Heart right ventricle (tissue), 16 donors: ENCODE measurements at regions not wholly inside any gene's neighbourhood (a gene's known extent, or its start where the extent isn't known, plus 50 kb on each side); places are given as distances from the start of the nearest gene placed in this dataset.

ENCODE experiments used
- ATAC-seq, 8 donors: fragments of 200-7000 bp; cut with Tn5 transposase; one replicate each; pipeline ENCODE4 v1.9.1; 2020; ENCODE audit warnings: mild to moderate bottlenecking in 8 of 8, moderate library complexity in 8 of 8, moderate number of reproducible peaks in 1 of 8
- DNase-seq, 2 donors: peaks; one replicate each; pipeline ENCODE4 v3.0.0-alpha.2; 2020
- H3K27ac ChIP-seq, 10 donors: fragments of 200-600 bp; sonication (generic) in 2 of 10; one replicate each; pipeline versions ENCODE4 v1.5.0 to v1.8.0; 2020 to 2022; ENCODE audit warnings: mild to moderate bottlenecking in 3 of 10
- H3K27me3 ChIP-seq, 7 donors: fragments of 200-600 bp; one replicate each; pipeline ENCODE4 v1.8.0; 2021 to 2022; ENCODE audit warnings: mild to moderate bottlenecking in 2 of 7
- H3K36me3 ChIP-seq, 9 donors: fragments of 200-600 bp; sonication (generic) in 1 of 9; one replicate each; pipeline versions ENCODE4 v1.5.0 to v1.8.0; 2020 to 2022; ENCODE audit warnings: mild to moderate bottlenecking in 2 of 9
- H3K4me1 ChIP-seq, 9 donors: fragments of 200-600 bp; sonication (generic) in 1 of 9; one replicate each; pipeline versions ENCODE4 v1.5.0 to v1.8.0; 2020 to 2022; ENCODE audit warnings: mild to moderate bottlenecking in 4 of 9
- H3K4me3 ChIP-seq, 10 donors: fragments of 200-600 bp; sonication (generic) in 2 of 10; one replicate each; pipeline versions ENCODE4 v1.5.0 to v1.8.0; 2020 to 2022; ENCODE audit warnings: mild to moderate bottlenecking in 7 of 10, moderate library complexity in 2 of 10
- H3K9me3 ChIP-seq, 11 donors: fragments of 200-600 bp in 10 of 11; sonication (generic) in 2 of 11; one replicate each; pipeline versions ENCODE4 v1.5.0 to v1.8.0; 2013 to 2022; ENCODE audit warnings: mild to moderate bottlenecking in 2 of 11, control low read depth in 1 of 11, moderate library complexity in 1 of 11
- WGBS, 2 donors: extraction: QIAGEN DNeasy Blood & Tissue Kit; methylation state at CpG; one replicate each; pipeline ENCODE4 v1.1.7; 2013; ENCODE audit warnings: inconsistent platforms in 1 of 2; 5-methylcytosine and 5-hydroxymethylcytosine counted together
- intact Hi-C, 10 donors: fragments of 100-400 bp; cut with DNase I; formaldehyde crosslinking; loops; one replicate each; pipeline versions ENCODE4 v1.11.1 to v1.14.2; 2022
- TF ChIP-seq, protein P1 (sequence below), 9 donors: fragments of 200-600 bp; sonication (generic) in 2 of 9; IDR thresholded peaks; one replicate each; pipeline versions ENCODE4 v1.5.0 to v1.8.0; 2021 to 2022; ENCODE audit warnings: antibody characterized with exemption in 9 of 9, mild to moderate bottlenecking in 5 of 9, moderate library complexity in 1 of 9
- donor health status: Arrhythmogenic right ventricular cardiomyopathy.
- donor health status: ischemic (EF 13 %, LVEDD 7.1; RV severe dilation, severe dysfunction).
- donor health status: healthy with polysubstance abuse.
- donor health status: DM: no; HTN: yes; CAD: no.
- donor health status: DM: no; HTN: no; CAD: no.
- donor health status: ischemic (EF 25% LVEDD 6.9; RV normal size, moderate dysfunction).
- donor health status: ischemic (EF 25% LVEDD 5.7; RV mildly dilated, moderate dysfunction).
- donor health status: healthy.
- donor health status: DM: yes; HTN: yes; CAD: no.
- donor health status: Ischemic cardiomyopathy.
- donor health status: ischemic (EF 35%, LVEDD 5.7; RV mildly dilated, moderate dysfunction).
- donor health status: nonischemic (EF 11% LVEDD 7.7; RV severe dilation, severe dysfunction).
- donor health status: DM: yes; HTN: yes; CAD: no.
- donor health status: PGD.
- donor health status: ischemic (EF 29% LVEDD 5.4; RV normal size, mild dysfunction).
- donor health status: nonischemic (EF 23%, LVEDD 6.1; RV moderate dilation, normal function).

DNA sequence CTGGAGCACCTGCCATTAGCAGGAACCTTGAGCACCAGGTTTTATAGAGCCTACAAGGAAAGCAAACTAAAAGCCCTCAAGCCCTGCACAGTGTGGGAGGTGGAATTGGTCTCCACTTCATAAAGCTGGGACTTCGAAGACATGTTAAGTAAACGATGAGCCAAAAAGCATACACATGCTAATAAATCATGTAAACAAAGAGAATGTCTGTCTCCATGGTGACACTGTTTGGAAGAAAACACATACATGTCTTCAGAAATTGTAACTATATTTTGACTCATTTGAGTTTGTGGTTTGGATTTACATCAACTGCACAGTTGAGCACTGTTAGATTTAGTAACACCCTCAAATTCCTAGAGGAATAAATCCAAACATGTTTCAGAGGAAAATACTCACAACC lies 978.5 kb upstream of the LRRTM1 start:
- TF ChIP-seq, protein P1, sequence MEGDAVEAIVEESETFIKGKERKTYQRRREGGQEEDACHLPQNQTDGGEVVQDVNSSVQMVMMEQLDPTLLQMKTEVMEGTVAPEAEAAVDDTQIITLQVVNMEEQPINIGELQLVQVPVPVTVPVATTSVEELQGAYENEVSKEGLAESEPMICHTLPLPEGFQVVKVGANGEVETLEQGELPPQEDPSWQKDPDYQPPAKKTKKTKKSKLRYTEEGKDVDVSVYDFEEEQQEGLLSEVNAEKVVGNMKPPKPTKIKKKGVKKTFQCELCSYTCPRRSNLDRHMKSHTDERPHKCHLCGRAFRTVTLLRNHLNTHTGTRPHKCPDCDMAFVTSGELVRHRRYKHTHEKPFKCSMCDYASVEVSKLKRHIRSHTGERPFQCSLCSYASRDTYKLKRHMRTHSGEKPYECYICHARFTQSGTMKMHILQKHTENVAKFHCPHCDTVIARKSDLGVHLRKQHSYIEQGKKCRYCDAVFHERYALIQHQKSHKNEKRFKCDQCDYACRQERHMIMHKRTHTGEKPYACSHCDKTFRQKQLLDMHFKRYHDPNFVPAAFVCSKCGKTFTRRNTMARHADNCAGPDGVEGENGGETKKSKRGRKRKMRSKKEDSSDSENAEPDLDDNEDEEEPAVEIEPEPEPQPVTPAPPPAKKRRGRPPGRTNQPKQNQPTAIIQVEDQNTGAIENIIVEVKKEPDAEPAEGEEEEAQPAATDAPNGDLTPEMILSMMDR (IDR thresholded peaks at IDR 0.05), result no peak
- no peak for ATAC-seq
- intact Hi-C loops, result no loop called here
- no peak overlapping the region for H3K4me3 ChIP-seq
- no peaks in the 10 kb centered on the region for H3K27me3 ChIP-seq
- H3K4me1 ChIP-seq, result no peaks in the 10 kb centered on the region
- no peaks in the 10 kb centered on the region for H3K36me3 ChIP-seq
- 51 to 76% methylated on average over 2 of the region's 2 CpGs for WGBS, 2 donors
- no peak for DNase-seq
- H3K9me3 ChIP-seq, result peaks cover 0 to 17% (median 0%) of the 10 kb centered on the region in 11 donors
- no peak overlapping the region for H3K27ac ChIP-seq

DNA sequence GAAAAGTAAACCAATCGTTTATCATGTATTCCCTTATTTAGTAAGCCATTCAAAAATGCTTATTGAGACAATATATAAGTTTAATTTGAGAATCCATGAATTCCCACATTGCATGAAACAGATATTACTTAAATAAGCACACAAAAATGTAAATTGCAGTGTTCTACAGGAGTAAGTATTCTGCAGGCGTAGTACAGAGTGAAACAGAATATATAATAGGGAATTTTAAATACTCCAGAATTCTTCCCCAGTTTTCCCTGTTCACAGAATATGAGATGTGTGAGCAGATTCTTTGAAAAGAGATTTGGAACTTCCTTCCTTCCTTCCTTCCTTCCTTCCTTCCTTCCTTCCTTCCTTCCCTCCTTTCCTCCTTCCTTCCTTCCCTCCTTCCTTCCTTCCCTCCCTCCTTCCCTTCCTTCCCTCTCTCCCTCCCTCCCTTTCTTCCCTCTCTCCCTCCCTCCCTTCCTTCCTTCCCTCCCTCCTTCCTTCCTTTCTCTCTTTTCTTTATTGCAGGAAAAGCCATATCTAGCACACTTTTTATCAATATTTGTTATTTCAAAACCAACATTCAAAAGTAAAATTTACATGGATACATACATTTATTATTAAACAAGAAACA lies 977.7 kb upstream of the LRRTM1 start:
- WGBS, 2 donors, result 76 to 83% methylated on average over 2 of the region's 2 CpGs
- H3K27ac ChIP-seq, result no peak overlapping the region
- H3K9me3 ChIP-seq, result peaks cover 0 to 17% (median 0%) of the 10 kb centered on the region in 11 donors
- H3K27me3 ChIP-seq, result no peaks in the 10 kb centered on the region
- DNase-seq, result no peak
- H3K36me3 ChIP-seq, result no peaks in the 10 kb centered on the region
- intact Hi-C loops, result no loop called here
- H3K4me3 ChIP-seq, result no peak overlapping the region
- ATAC-seq, result no peak
- no peaks in the 10 kb centered on the region for H3K4me1 ChIP-seq
- TF ChIP-seq, protein P1 (IDR thresholded peaks at IDR 0.05), result no peak

DNA sequence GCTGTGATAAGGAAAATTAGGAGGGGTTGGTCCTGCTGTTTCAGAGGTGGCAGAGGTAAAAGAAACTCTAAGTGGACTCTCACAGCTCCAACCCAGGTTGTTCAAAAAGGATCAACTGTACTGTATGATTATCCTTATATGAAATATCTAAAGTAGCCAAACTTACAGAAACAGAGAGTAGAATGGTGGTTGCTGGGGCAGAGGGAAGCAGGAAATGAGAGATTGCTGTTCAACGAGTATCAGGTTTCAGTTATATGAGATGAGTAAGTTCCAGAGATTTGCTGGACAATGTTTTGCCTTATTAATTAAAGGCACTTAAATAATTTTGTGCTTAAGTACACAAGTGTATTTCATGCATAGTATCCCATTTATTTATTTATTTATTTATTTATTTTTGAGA lies 972.0 kb upstream of the LRRTM1 start:
- no peak for ATAC-seq
- no peaks in the 10 kb centered on the region for H3K4me1 ChIP-seq
- DNase-seq, result no peak
- no peaks in the 10 kb centered on the region for H3K36me3 ChIP-seq
- intact Hi-C loops, result no loop called here
- TF ChIP-seq, protein P1 (IDR thresholded peaks at IDR 0.05), result no peak
- 64 to 80% methylated on average over 1 of the region's 1 CpG for whole genome bisulfite sequencing, 2 donors
- H3K9me3 ChIP-seq, result peaks cover 0 to 32% (median 0%) of the 10 kb centered on the region in 11 donors
- no peak overlapping the region for H3K27ac ChIP-seq
- H3K27me3 ChIP-seq, result no peaks in the 10 kb centered on the region
- H3K4me3 ChIP-seq, result no peak overlapping the region

DNA sequence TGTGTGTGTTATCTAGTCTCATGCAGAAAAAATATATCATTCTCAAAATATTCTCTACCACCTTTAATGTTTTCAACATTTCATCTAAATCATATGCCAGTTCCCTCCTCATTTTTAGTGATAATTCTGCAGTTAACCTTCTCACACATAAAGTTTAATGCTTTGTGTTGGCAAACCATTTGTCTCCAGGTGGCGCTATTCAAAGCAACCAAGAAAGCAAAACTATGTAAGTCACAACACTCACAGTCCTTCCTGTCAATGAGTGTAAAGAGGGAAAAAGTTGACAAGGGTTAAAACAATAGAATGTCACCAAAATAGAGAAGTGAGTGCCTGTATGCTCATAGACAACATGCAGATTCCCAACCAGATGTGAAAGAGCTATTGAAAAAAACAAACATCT lies 961.6 kb upstream of the LRRTM1 start:
- Histone ChIP-seq H3K4me1 (no peaks in the 10 kb centered on the region), H3K27me3 (no peaks in the 10 kb centered on the region), H3K27ac (no peak overlapping the region), H3K4me3 (no peak overlapping the region), H3K9me3 (peaks cover 0 to 37% (median 5%) of the 10 kb centered on the region in 11 donors), H3K36me3 (no peaks in the 10 kb centered on the region)
- TF ChIP-seq, protein P1 (IDR thresholded peaks at IDR 0.05), result no peak
- ATAC-seq, result no peak
- DNase-seq, result no peak
- intact Hi-C loops, result no loop called here
- WGBS, 2 donors, result 3 to 4% methylated on average over 1 of the region's 1 CpG
